ENCODE measurements at regions not wholly inside any gene's neighbourhood (a gene's known extent, or its start where the extent isn't known, plus 50 kb on each side); places are given as distances from the start of the nearest gene placed in this dataset.

- Histone ChIP-seq H3K36me3 (no peaks in the 10 kb centered on the region), H3K9me3 (peaks cover 0 to 21% (median 0%) of the 10 kb centered on the region in 11 donors), H3K27me3 (peaks cover 0 to 38% (median 0%) of the 10 kb centered on the region in 7 donors), H3K4me1 (no peaks in the 10 kb centered on the region), H3K4me3 (no peak overlapping the region), H3K27ac (no peak overlapping the region)
- 81 to 86% methylated on average over 2 of the region's 2 CpGs for WGBS, 2 donors
- no peak for ATAC-seq
- no peak for TF ChIP-seq CTCF (IDR thresholded peaks at IDR 0.05)
- intact Hi-C loops (cut with DNase I), result no loop called here
- no peak for DNase-seq
These were observed 243.2 kb upstream of the F9 start for GRCh38 chrX:139287155-139287924.

GRCh38 chrX:139286342-139286741, 244.2 kb upstream of the F9 start:
- no peak for ATAC-seq

GRCh38 chrX:139267851-139268250, 262.7 kb upstream of the F9 start:
- intact Hi-C loops (cut with DNase I), result no loop called here

More at GRCh38 chrX:139286342-139286741, 244.2 kb upstream of the F9 start:
- intact Hi-C loops (cut with DNase I), result no loop called here
- peaks cover 0 to 21% (median 0%) of the 10 kb centered on the region in 11 donors for H3K9me3 ChIP-seq
- DNase-seq, result no peak
- 79 to 83% methylated on average over 2 of the region's 2 CpGs for WGBS, 2 donors
- TF ChIP-seq CTCF (IDR thresholded peaks at IDR 0.05), result no peak
- H3K27me3 ChIP-seq, result peaks cover 0 to 28% (median 0%) of the 10 kb centered on the region in 7 donors
- H3K4me1 ChIP-seq, result no peaks in the 10 kb centered on the region
- no peaks in the 10 kb centered on the region for H3K36me3 ChIP-seq
- H3K4me3 ChIP-seq, result no peak overlapping the region
- no peak overlapping the region for H3K27ac ChIP-seq

GRCh38 chrX:139246295-139246694, 284.2 kb upstream of the F9 start:
- no peaks in the 10 kb centered on the region for H3K36me3 ChIP-seq
- H3K27ac ChIP-seq, result no peak overlapping the region
- peaks cover 0 to 9% (median 0%) of the 10 kb centered on the region in 11 donors for H3K9me3 ChIP-seq
- 77 to 79% methylated on average over 3 of the region's 3 CpGs for WGBS, 2 donors
- ATAC-seq (no peak), DNase-seq (no peak)
- H3K4me1 ChIP-seq, result no peaks in the 10 kb centered on the region
- no peaks in the 10 kb centered on the region for H3K27me3 ChIP-seq
- intact Hi-C loops (cut with DNase I), result no loop called here
- no peak overlapping the region for H3K4me3 ChIP-seq
- TF ChIP-seq CTCF (IDR thresholded peaks at IDR 0.05), result no peak

More at GRCh38 chrX:139267851-139268250, 262.7 kb upstream of the F9 start:
- DNase-seq (no peak), ATAC-seq (no peak)
- 74 to 82% methylated on average over 3 of the region's 3 CpGs for WGBS, 2 donors
- TF ChIP-seq CTCF (IDR thresholded peaks at IDR 0.05), result no peak
- H3K27me3 ChIP-seq, result peaks cover 0 to 4% (median 0%) of the 10 kb centered on the region in 7 donors
- no peak overlapping the region for H3K27ac ChIP-seq
- H3K9me3 ChIP-seq, result peaks cover 0 to 5% (median 0%) of the 10 kb centered on the region in 11 donors
- no peaks in the 10 kb centered on the region for H3K36me3 ChIP-seq
- no peak overlapping the region for H3K4me3 ChIP-seq
- H3K4me1 ChIP-seq, result no peaks in the 10 kb centered on the region

All from heart right ventricle (tissue), 16 donors.